ENCODE measurements at regions not wholly inside any gene's neighbourhood (a gene's known extent, or its start where the extent isn't known, plus 50 kb on each side); places are given as distances from the start of the nearest gene placed in this dataset.
"Not testable (repeated sequence)": the region's sequence is repeated elsewhere in the genome, so short reads cannot be mapped to it uniquely, and the experiment has no call there.

- no peak for DNase-seq
These were observed 166.9 kb upstream of the GRK3 start for GRCh38 chr22:25397616-25398015.

GRCh38 chr22:25398591-25399062 is 165.8 kb upstream of the GRK3 start:
- DNase-seq, result peak; percentile 48

GRCh38 chr22:25399649-25400151 is 164.8 kb upstream of the GRK3 start:
- DNase-seq, result no peak

- DNase-seq, result no peak
These were observed 162.3 kb upstream of the GRK3 start for GRCh38 chr22:25402160-25402500.

GRCh38 chr22:25402501-25403283 is 161.8 kb upstream of the GRK3 start:
- DNase-seq, result peak; percentile 69

- DNase-seq, result no peak
These were observed 161.1 kb upstream of the GRK3 start for GRCh38 chr22:25403284-25403810.

GRCh38 chr22:25403811-25404471 is 160.5 kb upstream of the GRK3 start:
- peak; percentile 48 for DNase-seq

- peak; percentile 11 for DNase-seq
These were observed 159.9 kb upstream of the GRK3 start for GRCh38 chr22:25404556-25404927.

- DNase-seq, result peak; percentile 75
These were observed 159.3 kb upstream of the GRK3 start for GRCh38 chr22:25404928-25405816.

- no peak for DNase-seq
These were observed 158.5 kb upstream of the GRK3 start for GRCh38 chr22:25405841-25406509.

GRCh38 chr22:25406510-25407210 is 157.8 kb upstream of the GRK3 start:
- no peak for DNase-seq

- DNase-seq, result no peak
These were observed 157.1 kb upstream of the GRK3 start for GRCh38 chr22:25407226-25407858.

- no peak for DNase-seq
These were observed 156.6 kb upstream of the GRK3 start for GRCh38 chr22:25407859-25408229.

- DNase-seq, result no peak
These were observed 155.2 kb upstream of the GRK3 start for GRCh38 chr22:25409240-25409639.

GRCh38 chr22:25410849-25411248 is 153.6 kb upstream of the GRK3 start:
- no peak for DNase-seq

GRCh38 chr22:25413620-25414019 is 150.9 kb upstream of the GRK3 start:
- DNase-seq, result no peak

- DNase-seq, result not testable (repeated sequence)
These were observed 148.7 kb upstream of the GRK3 start for GRCh38 chr22:25415731-25416130.

- DNase-seq, result not testable (repeated sequence)
These were observed 146.6 kb upstream of the GRK3 start for GRCh38 chr22:25417826-25418225.

- no peak for DNase-seq
These were observed 145.0 kb upstream of the GRK3 start for GRCh38 chr22:25419247-25420113.

- DNase-seq, result not testable (repeated sequence)
These were observed 144.4 kb upstream of the GRK3 start for GRCh38 chr22:25420114-25420441.
